HFFc6 (cell line): ENCODE measurements at regions not wholly inside any gene's neighbourhood (a gene's known extent, or its start where the extent isn't known, plus 50 kb on each side); places are given as distances from the start of the nearest gene placed in this dataset.
A peak's percentile ranks its signal among the peaks of the same experiment; 100 is the strongest.

Source experiments
- DNase-seq: peaks from one replicate; pipeline ENCODE4 v3.0.0-alpha.2; 2018
- H3K27ac Mint-ChIP-seq: 2 replicates; pipeline ENCODE4 v1.8.0; 2020; ENCODE audit warnings: mild to moderate bottlenecking, mixed read lengths
- H3K27me3 Mint-ChIP-seq: 2 replicates; pipeline ENCODE4 v1.8.0; 2021; ENCODE audit warnings: mild to moderate bottlenecking, moderate library complexity, mixed read lengths; ENCODE audit not compliant: insufficient read depth
- H3K36me3 Mint-ChIP-seq: 2 replicates; pipeline ENCODE4 v1.8.0; 2021; ENCODE audit warnings: low read depth, mixed read lengths
- H3K4me1 Mint-ChIP-seq: 2 replicates; pipeline ENCODE4 v1.8.0; 2020; ENCODE audit warnings: low read depth, mixed read lengths
- H3K4me3 Mint-ChIP-seq: 2 replicates; pipeline ENCODE4 v1.8.0; 2020; ENCODE audit warnings: mild to moderate bottlenecking, moderate library complexity, mixed read lengths
- H3K9me3 Mint-ChIP-seq: 2 replicates; pipeline ENCODE4 v1.8.0; 2020; ENCODE audit warnings: mild to moderate bottlenecking, mixed read lengths
- CTCF ChIP-seq: fragments of 200-600 bp; sonication (generic); IDR thresholded peaks from 2 replicates; pipeline ENCODE4 v1.5.0; 2021; ENCODE audit warnings: antibody characterized with exemption, mild to moderate bottlenecking

DNA sequence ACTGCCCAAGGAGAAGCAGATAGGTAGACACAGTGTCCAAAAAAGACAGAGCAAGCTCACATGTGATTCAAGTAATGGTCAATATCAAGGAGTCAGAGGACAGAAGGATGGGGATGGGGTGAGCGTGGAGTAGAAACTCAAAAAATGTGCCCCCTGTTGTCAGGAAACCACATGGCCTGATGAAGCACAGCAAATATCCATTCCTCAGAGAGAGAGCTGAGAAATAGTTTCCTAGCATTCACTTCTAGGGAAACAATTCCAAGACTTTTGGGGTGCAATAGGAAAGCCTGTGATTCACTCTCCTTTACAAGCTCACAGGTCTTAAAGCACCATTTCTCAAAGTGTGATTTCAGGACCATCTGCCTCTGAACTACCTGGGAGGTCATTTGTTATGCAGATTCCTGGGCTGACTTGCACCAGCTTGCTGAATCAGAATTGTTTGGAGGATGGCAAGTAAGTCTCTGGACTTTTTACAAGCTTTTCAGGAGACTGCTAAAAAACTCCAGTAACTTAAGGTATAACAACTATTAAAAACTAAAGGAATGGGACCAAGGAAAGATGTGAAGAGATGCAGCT is 432.8 kb downstream of the HDGFL1 start:
- no peak for TF ChIP-seq CTCF
- no peak for DNase-seq

GRCh38 chr6:23003671-23004467 is 434.5 kb downstream of the HDGFL1 start:
- H3K4me1 Mint-ChIP-seq, result no peaks in the 10 kb centered on the region; the same call in 1 of the 2 replicates
- no peak overlapping the region for H3K4me3 Mint-ChIP-seq
- H3K27me3 Mint-ChIP-seq, result no peaks in the 10 kb centered on the region
- H3K36me3 Mint-ChIP-seq, result no peaks in the 10 kb centered on the region
- DNase-seq, result peak; percentile 3
- H3K9me3 Mint-ChIP-seq, result peaks cover 43% of the 10 kb centered on the region
- no peak overlapping the region; the same call in 1 of the 2 replicates for H3K27ac Mint-ChIP-seq
- no peak for TF ChIP-seq CTCF

More for the DNA sequence above, 432.8 kb downstream of the HDGFL1 start:
- Mint-ChIP-seq H3K4me1 (no peaks in the 10 kb centered on the region; the same call in 1 of the 2 replicates), H3K9me3 (peaks cover 43% of the 10 kb centered on the region), H3K36me3 (no peaks in the 10 kb centered on the region), H3K27ac (no peak overlapping the region), H3K4me3 (no peak overlapping the region), H3K27me3 (no peaks in the 10 kb centered on the region)

GRCh38 chr6:23006656-23007055 is 437.3 kb downstream of the HDGFL1 start:
- Mint-ChIP-seq H3K27me3 (no peaks in the 10 kb centered on the region), H3K9me3 (peaks cover 29% of the 10 kb centered on the region), H3K36me3 (no peaks in the 10 kb centered on the region), H3K4me1 (no peaks in the 10 kb centered on the region; the same call in 1 of the 2 replicates), H3K4me3 (no peak overlapping the region), H3K27ac (no peak overlapping the region)
- TF ChIP-seq CTCF, result no peak
- DNase-seq, result no peak

- TF ChIP-seq CTCF, result no peak
- Mint-ChIP-seq H3K27ac (no peak overlapping the region), H3K36me3 (no peaks in the 10 kb centered on the region), H3K9me3 (peaks cover 19% of the 10 kb centered on the region), H3K4me1 (no peaks in the 10 kb centered on the region), H3K4me3 (no peak overlapping the region), H3K27me3 (no peaks in the 10 kb centered on the region; the same call in 1 of the 2 replicates)
- no peak for DNase-seq
These were observed 442.2 kb downstream of the HDGFL1 start for GRCh38 chr6:23011615-23012014.

- H3K4me1 Mint-ChIP-seq, result no peaks in the 10 kb centered on the region
- no peak for TF ChIP-seq CTCF
- no peak for DNase-seq
- no peak overlapping the region for H3K27ac Mint-ChIP-seq
- H3K27me3 Mint-ChIP-seq, result no peaks in the 10 kb centered on the region; the same call in 1 of the 2 replicates
- H3K9me3 Mint-ChIP-seq, result peaks cover 17% of the 10 kb centered on the region
- H3K4me3 Mint-ChIP-seq, result no peak overlapping the region
- no peaks in the 10 kb centered on the region for H3K36me3 Mint-ChIP-seq
These were observed 444.4 kb downstream of the HDGFL1 start for GRCh38 chr6:23013776-23014175.
